GM06990 (cell line): ENCODE measurements at regions not wholly inside any gene's neighbourhood (a gene's known extent, or its start where the extent isn't known, plus 50 kb on each side); places are given as distances from the start of the nearest gene placed in this dataset.
"Not testable (repeated sequence)": the region's sequence is repeated elsewhere in the genome, so short reads cannot be mapped to it uniquely, and the experiment has no call there.

Experiments
- DNase-seq: peaks from one replicate; pipeline ENCODE4 v3.0.0-alpha.2; 2011; ENCODE audit not compliant: insufficient read length; ENCODE audit errors: extremely low read depth
- H3K27me3 ChIP-seq: replicated peaks from 2 replicates; pipeline ENCODE4 v1.6.0; 2011; ENCODE audit warnings: low read length; ENCODE audit not compliant: control insufficient read depth, insufficient read depth
- H3K36me3 ChIP-seq: 2 replicates; pipeline ENCODE4 v1.5.1; 2011; ENCODE audit warnings: low read length; ENCODE audit not compliant: control insufficient read depth, insufficient read depth
- H3K4me3 ChIP-seq: replicated peaks from 2 replicates; pipeline ENCODE4 v1.5.1; 2011; ENCODE audit warnings: low read depth, mild to moderate bottlenecking, control low read depth, low read length
- CTCF ChIP-seq: IDR thresholded peaks from 2 replicates; pipeline ENCODE4 v1.5.1; 2011; ENCODE audit warnings: low read length, control low read depth, mild to moderate bottlenecking, inconsistent platforms; ENCODE audit not compliant: insufficient read depth, poor library complexity, severe bottlenecking

- TF ChIP-seq CTCF = no peak
- no peaks in the 10 kb centered on the region for H3K27me3 ChIP-seq
- no peaks in the 10 kb centered on the region for H3K36me3 ChIP-seq
- H3K4me3 ChIP-seq = no peak overlapping the region
- no peak for DNase-seq
Observed at GRCh38 chr5:15286650-15287049, 213.3 kb upstream of the FBXL7 start.

- Histone ChIP-seq H3K36me3 (no peaks in the 10 kb centered on the region), H3K4me3 (no peak overlapping the region), H3K27me3 (no peaks in the 10 kb centered on the region)
- no peak for DNase-seq
- TF ChIP-seq CTCF = no peak
Observed at GRCh38 chr5:15285901-15286583, 213.9 kb upstream of the FBXL7 start.

GRCh38 chr5:15284706-15285105, 215.3 kb upstream of the FBXL7 start:
- TF ChIP-seq CTCF = no peak
- no peak for DNase-seq
- H3K4me3 ChIP-seq = no peak overlapping the region
- H3K36me3 ChIP-seq = no peaks in the 10 kb centered on the region
- no peaks in the 10 kb centered on the region for H3K27me3 ChIP-seq

GRCh38 chr5:15283076-15283475, 216.9 kb upstream of the FBXL7 start:
- no peak for DNase-seq
- no peaks in the 10 kb centered on the region for H3K27me3 ChIP-seq
- no peak for TF ChIP-seq CTCF
- no peak overlapping the region for H3K4me3 ChIP-seq
- no peaks in the 10 kb centered on the region for H3K36me3 ChIP-seq

- DNase-seq = no peak
- no peak for TF ChIP-seq CTCF
- no peaks in the 10 kb centered on the region for H3K36me3 ChIP-seq
- H3K27me3 ChIP-seq = no peaks in the 10 kb centered on the region
- no peak overlapping the region for H3K4me3 ChIP-seq
Observed at GRCh38 chr5:15282611-15283010, 217.4 kb upstream of the FBXL7 start.

GRCh38 chr5:15271596-15271995, 228.4 kb upstream of the FBXL7 start:
- H3K4me3 ChIP-seq, DNase-seq, H3K27me3 ChIP-seq, H3K36me3 ChIP-seq: not testable (repeated sequence)
